ENCODE measurements at regions not wholly inside any gene's neighbourhood (a gene's known extent, or its start where the extent isn't known, plus 50 kb on each side); places are given as distances from the start of the nearest gene placed in this dataset.

- H3K4me1 ChIP-seq, result no peaks in the 10 kb centered on the region
- no peak for TF ChIP-seq POLR2A (IDR thresholded peaks at IDR 0.05)
- TF ChIP-seq CTCF (IDR thresholded peaks at IDR 0.05), result no peak
- no peaks in the 10 kb centered on the region for H3K9me3 ChIP-seq
- H3K27me3 ChIP-seq, result no peaks in the 10 kb centered on the region
- no peak for DNase-seq
- no peak overlapping the region for H3K4me3 ChIP-seq
- H3K36me3 ChIP-seq, result no peaks in the 10 kb centered on the region
- intact Hi-C loops (cut with DNase I; ENCODE audit: low total_unique reads), result no loop called here
- H3K27ac ChIP-seq, result no peak overlapping the region
Observed at GRCh38 chr12:88932457-88932856, 352.2 kb upstream of the KITLG start.

- TF ChIP-seq CTCF (IDR thresholded peaks at IDR 0.05) (no peak), POLR2A (IDR thresholded peaks at IDR 0.05) (no peak)
Observed at GRCh38 chr12:88931598-88931997, 351.3 kb upstream of the KITLG start.

GRCh38 chr12:88925454-88925853, 345.2 kb upstream of the KITLG start:
- H3K27me3 ChIP-seq, result no peaks in the 10 kb centered on the region
- H3K36me3 ChIP-seq, result no peaks in the 10 kb centered on the region
- H3K9me3 ChIP-seq, result no peaks in the 10 kb centered on the region
- intact Hi-C loops (cut with DNase I; ENCODE audit: low total_unique reads), result no loop called here
- no peak overlapping the region for H3K4me3 ChIP-seq
- no peaks in the 10 kb centered on the region for H3K4me1 ChIP-seq
- H3K27ac ChIP-seq, result no peak overlapping the region
- no peak for DNase-seq
- TF ChIP-seq POLR2A (IDR thresholded peaks at IDR 0.05) (no peak), CTCF (IDR thresholded peaks at IDR 0.05) (no peak)

More at GRCh38 chr12:88931598-88931997, 351.3 kb upstream of the KITLG start:
- no peaks in the 10 kb centered on the region for H3K36me3 ChIP-seq
- intact Hi-C loops (cut with DNase I; ENCODE audit: low total_unique reads), result no loop called here
- no peak overlapping the region for H3K4me3 ChIP-seq
- no peak overlapping the region for H3K27ac ChIP-seq
- H3K9me3 ChIP-seq, result no peaks in the 10 kb centered on the region
- no peaks in the 10 kb centered on the region for H3K27me3 ChIP-seq
- H3K4me1 ChIP-seq, result no peaks in the 10 kb centered on the region
- no peak for DNase-seq

- DNase-seq, result no peak
- Histone ChIP-seq H3K27ac (no peak overlapping the region), H3K9me3 (no peaks in the 10 kb centered on the region), H3K4me1 (no peaks in the 10 kb centered on the region), H3K36me3 (no peaks in the 10 kb centered on the region), H3K27me3 (no peaks in the 10 kb centered on the region), H3K4me3 (no peak overlapping the region)
- intact Hi-C loops (cut with DNase I; ENCODE audit: low total_unique reads), result no loop called here
- no peak for TF ChIP-seq CTCF (IDR thresholded peaks at IDR 0.05)
- TF ChIP-seq POLR2A (IDR thresholded peaks at IDR 0.05), result no peak
Observed at GRCh38 chr12:88924162-88924561, 343.9 kb upstream of the KITLG start.

GRCh38 chr12:88923631-88924030, 343.4 kb upstream of the KITLG start:
- no peak overlapping the region for H3K27ac ChIP-seq
- TF ChIP-seq POLR2A (IDR thresholded peaks at IDR 0.05) (no peak), CTCF (IDR thresholded peaks at IDR 0.05) (no peak)

More at GRCh38 chr12:88923631-88924030, 343.4 kb upstream of the KITLG start:
- H3K9me3 ChIP-seq, result no peaks in the 10 kb centered on the region
- no peak overlapping the region for H3K4me3 ChIP-seq
- intact Hi-C loops (cut with DNase I; ENCODE audit: low total_unique reads), result no loop called here
- no peaks in the 10 kb centered on the region for H3K27me3 ChIP-seq
- H3K4me1 ChIP-seq, result no peaks in the 10 kb centered on the region
- no peak for DNase-seq
- H3K36me3 ChIP-seq, result no peaks in the 10 kb centered on the region
